HepG2 (cell line): ENCODE measurements at regions not wholly inside any gene's neighbourhood (a gene's known extent, or its start where the extent isn't known, plus 50 kb on each side); places are given as distances from the start of the nearest gene placed in this dataset.

Experiments used
- ATAC-seq: fragments of 200-7000 bp; cut with Tn5 transposase; 3 replicates; pipeline ENCODE4 v1.9.1; 2020; ENCODE audit warnings: mild to moderate bottlenecking, moderate library complexity
- BruUV-seq: library from RNA; stranded (reverse); fragments of 400-500 nt; replicated peaks from 2 replicates; lab custom pipeline; 2021; lab: Mats Ljungman, UMichigan
- CTCF ChIA-PET: fragments of 300-600 bp; formaldehyde crosslinking; extraction: SDS; loops from one replicate; lab custom pipeline; 2021; ENCODE audit warnings: low total read pairs, inconsistent platforms, low intra/inter-chr PET ratio; lab: Yijun Ruan, JAX
- POLR2A ChIA-PET: fragments of 350-600 bp; sonication (Branson Sonifier 250); formaldehyde crosslinking; loops from one replicate; lab custom pipeline; 2020; ENCODE audit warnings: antibody characterized with exemption, inconsistent platforms; lab: Yijun Ruan, JAX
- DNase-seq: peaks from one replicate; pipeline ENCODE4 v3.0.0-alpha.2; 2015; ENCODE audit warnings: low spot score
- FAIRE-seq: peaks from 3 replicates; lab custom pipeline; 2011; peaks lifted over from hg19 to GRCh38; lab: Jason Lieb, UNC
- H2AFZ ChIP-seq: one replicate; pipeline ENCODE4 v1.6.1; 2011; ENCODE audit warnings: low read length, inconsistent platforms
- H3K27ac ChIP-seq: fragments of 300-600 bp; 3 replicates; pipeline ENCODE4 v1.8.0; 2011; ENCODE audit warnings: mixed run types, mild to moderate bottlenecking, mixed read lengths, low read length, inconsistent platforms; ENCODE audit not compliant: insufficient read depth; ENCODE audit errors: extremely low read length
- H3K27me3 ChIP-seq, 2 experiments: fragments of 200-600 bp in 1 of 2; 2 replicates in 1 of 2; 3 replicates in 1 of 2; pipeline versions ENCODE4 v1.6.0 to v1.8.0; 2011; ENCODE audit warnings: low read length in 2 of 2, mild to moderate bottlenecking in 2 of 2, moderate library complexity in 2 of 2, inconsistent platforms in 1 of 2; ENCODE audit not compliant: insufficient read depth in 2 of 2, control insufficient read depth in 1 of 2
- H3K36me3 ChIP-seq, 2 experiments: fragments of 200-600 bp in 1 of 2; replicated peaks in 1 of 2; 2 replicates in 1 of 2; 3 replicates in 1 of 2; pipeline versions ENCODE4 v1.5.1 to v1.8.0; 2011; ENCODE audit warnings: low read length in 2 of 2, inconsistent platforms in 1 of 2; ENCODE audit not compliant: insufficient read depth in 2 of 2, control insufficient read depth in 1 of 2
- H3K4me1 ChIP-seq: 2 replicates; pipeline ENCODE4 v1.5.1; 2012; ENCODE audit warnings: low read length, inconsistent platforms; ENCODE audit not compliant: insufficient read depth
- H3K4me2 ChIP-seq: 2 replicates; pipeline ENCODE4 v1.6.0; 2011; ENCODE audit warnings: low read depth, low read length, inconsistent platforms
- H3K4me3 ChIP-seq, 3 experiments: fragments of 200-600 bp in 1 of 3; sonication (generic), shearing (Covaris generic) in 1 of 3; replicated peaks in 1 of 3; 2 replicates each; pipeline ENCODE4 v1.5.1; 2011 to 2016; ENCODE audit warnings: low read length in 3 of 3, inconsistent platforms in 2 of 3, low read depth in 2 of 3, mild to moderate bottlenecking in 2 of 3, control low read depth in 1 of 3, mixed read lengths in 1 of 3; ENCODE audit not compliant: insufficient read depth in 1 of 3
- H3K79me2 ChIP-seq: one replicate; pipeline ENCODE4 v1.6.1; 2011; ENCODE audit warnings: low read length, inconsistent platforms; ENCODE audit not compliant: insufficient read depth
- H3K9ac ChIP-seq: 2 replicates; pipeline ENCODE4 v1.6.0; 2011; ENCODE audit warnings: mild to moderate bottlenecking, low read depth, low read length, inconsistent platforms; ENCODE audit not compliant: insufficient read depth
- H3K9me3 ChIP-seq: 2 replicates; pipeline ENCODE4 v1.5.1; 2012; ENCODE audit warnings: mild to moderate bottlenecking, low read length
- H4K20me1 ChIP-seq: 2 replicates; pipeline ENCODE4 v1.6.0; 2011; ENCODE audit warnings: inconsistent platforms, mild to moderate bottlenecking, low read length, moderate library complexity; ENCODE audit not compliant: insufficient read depth
- DMAP1 ChIP-seq: IDR thresholded peaks from 2 replicates; pipeline ENCODE4 v1.6.1; 2016
- HNRNPUL1 ChIP-seq: fragments of 200-400 bp; formaldehyde crosslinking; IDR thresholded peaks from 2 replicates; pipeline ENCODE4 v1.6.1; 2017; ENCODE audit warnings: low read depth, mild to moderate bottlenecking, low read length, moderate library complexity
- IRX3 ChIP-seq: sonication (generic); formaldehyde crosslinking; IDR thresholded peaks from 2 replicates; pipeline ENCODE4 v1.8.1; 2023; ENCODE audit warnings: mild to moderate bottlenecking, low read depth, missing genetic modification reagents, borderline replicate concordance
- JUND ChIP-seq: sonication (generic); formaldehyde crosslinking; IDR thresholded peaks from 2 replicates; pipeline ENCODE4 v1.8.0; 2022; ENCODE audit warnings: mild to moderate bottlenecking, missing genetic modification reagents
- PCBP2 ChIP-seq: fragments of 200-400 bp; formaldehyde crosslinking; optimal IDR thresholded peaks from 2 replicates; pipeline ENCODE3; 2018; ENCODE audit warnings: low read length, low read depth; ENCODE audit not compliant: poor library complexity, severe bottlenecking
- RBFOX2 ChIP-seq: fragments of 200-400 bp; formaldehyde crosslinking; IDR thresholded peaks from 2 replicates; pipeline ENCODE4 v1.6.1; 2017; ENCODE audit warnings: low read depth, mild to moderate bottlenecking, low read length
- SP140L ChIP-seq: sonication (generic); formaldehyde crosslinking; IDR thresholded peaks from 2 replicates; pipeline ENCODE4 v1.4.0; 2020; ENCODE audit warnings: missing genetic modification reagents, borderline replicate concordance
- TEAD2 ChIP-seq: sonication (generic); formaldehyde crosslinking; IDR thresholded peaks from 2 replicates; pipeline ENCODE4 v1.9.0; 2021; ENCODE audit warnings: missing genetic modification reagents
- THYN1 ChIP-seq: sonication (generic); formaldehyde crosslinking; IDR thresholded peaks from 2 replicates; pipeline ENCODE4 v1.8.1; 2023; ENCODE audit warnings: low read depth, mild to moderate bottlenecking, moderate library complexity, missing genetic modification reagents, borderline replicate concordance
- ZNF343 ChIP-seq: sonication (generic); formaldehyde crosslinking; IDR thresholded peaks from 2 replicates; pipeline ENCODE4 v1.4.0; 2020; ENCODE audit warnings: mild to moderate bottlenecking, missing genetic modification reagents
- ZNF552 ChIP-seq: sonication (generic); formaldehyde crosslinking; IDR thresholded peaks from 2 replicates; pipeline ENCODE4 v1.9.0; 2022; ENCODE audit warnings: missing genetic modification reagents, mild to moderate bottlenecking, borderline replicate concordance
- ZNF577 ChIP-seq: sonication (generic); formaldehyde crosslinking; IDR thresholded peaks from 2 replicates; pipeline ENCODE4 v1.4.0; 2020; ENCODE audit warnings: mild to moderate bottlenecking, low read depth, missing genetic modification reagents, borderline replicate concordance
- WGBS: methylation state at CpG from one replicate; pipeline ENCODE4 v1.1.6; 2017; ENCODE audit warnings: low lambda C conversion rate; 5-methylcytosine and 5-hydroxymethylcytosine counted together
- in situ Hi-C: cut with HindIII; loops from 2 replicates; pipeline ENCODE4 v1.10.0; 2017; ENCODE audit warnings: low pct_unique_long_range_greater_than_20kb; ENCODE audit not compliant: extremely low pct_ligation_motif_present
- intact Hi-C: fragments of 100-400 bp; cut with micrococcal nuclease; formaldehyde crosslinking; loops from one replicate; pipeline ENCODE4 v1.10.0; 2022; ENCODE audit not compliant: unreplicated experiment
- TF ChIP-seq, protein P1 (sequence below): conservative IDR thresholded peaks from 2 replicates; pipeline ENCODE4 v1.6.1; 2018; ENCODE audit warnings: missing genetic modification reagents

DNA sequence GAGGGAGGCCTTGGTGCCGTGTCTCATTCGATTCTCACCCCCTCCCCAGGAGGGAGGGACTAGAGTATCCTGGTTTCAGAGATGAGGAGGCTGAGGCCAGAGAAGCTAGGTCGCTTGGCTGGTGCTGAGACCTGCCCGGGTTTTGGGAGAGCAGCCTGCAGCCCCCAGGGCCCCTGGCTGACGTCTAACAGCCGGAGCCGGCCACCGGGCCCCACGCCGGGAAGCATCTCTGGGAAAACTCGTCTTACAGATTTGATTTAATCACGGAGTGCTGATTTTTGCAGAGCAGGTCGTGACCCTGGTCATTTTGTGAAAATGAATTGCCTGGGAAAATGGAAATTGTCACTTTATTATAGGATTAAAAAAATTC, 97.5 kb downstream of the MICALL2 start:
- TF ChIP-seq THYN1 (CRISPR knock-in tag): no peak
- TF ChIP-seq JUND (CRISPR knock-in tag): no peak
- TF ChIP-seq TEAD2 (CRISPR knock-in tag): no peak
- no peak for TF ChIP-seq SP140L
- no peak for TF ChIP-seq HNRNPUL1
- TF ChIP-seq ZNF343 (CRISPR knock-in tag): no peak
- TF ChIP-seq ZNF552: no peak
- no peak for TF ChIP-seq DMAP1 (CRISPR knock-in tag)
- TF ChIP-seq PCBP2: no peak
- no peak for TF ChIP-seq RBFOX2
- no peak for TF ChIP-seq ZNF577 (CRISPR knock-in tag)
- TF ChIP-seq, protein P1, sequence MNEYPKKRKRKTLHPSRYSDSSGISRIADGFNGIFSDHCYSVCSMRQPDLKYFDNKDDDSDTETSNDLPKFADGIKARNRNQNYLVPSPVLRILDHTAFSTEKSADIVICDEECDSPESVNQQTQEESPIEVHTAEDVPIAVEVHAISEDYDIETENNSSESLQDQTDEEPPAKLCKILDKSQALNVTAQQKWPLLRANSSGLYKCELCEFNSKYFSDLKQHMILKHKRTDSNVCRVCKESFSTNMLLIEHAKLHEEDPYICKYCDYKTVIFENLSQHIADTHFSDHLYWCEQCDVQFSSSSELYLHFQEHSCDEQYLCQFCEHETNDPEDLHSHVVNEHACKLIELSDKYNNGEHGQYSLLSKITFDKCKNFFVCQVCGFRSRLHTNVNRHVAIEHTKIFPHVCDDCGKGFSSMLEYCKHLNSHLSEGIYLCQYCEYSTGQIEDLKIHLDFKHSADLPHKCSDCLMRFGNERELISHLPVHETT (CRISPR knock-in tag): no peak
- no peak for TF ChIP-seq IRX3
- TF ChIP-seq, all 625 proteins: peak for 0
- CTCF ChIA-PET: no interaction called here
- Histone ChIP-seq H3K27me3 (peaks cover 13 to 30% of the 10 kb centered on the region in 2 experiments; a peak in 4 of 5 replicates), H3K9ac (no peak overlapping the region), H4K20me1 (no peaks in the 10 kb centered on the region), H3K4me3 (no peak overlapping the region), H3K36me3 (no peaks in the 10 kb centered on the region), H3K4me2 (no peak overlapping the region), H3K79me2 (no peaks in the 10 kb centered on the region), H3K4me1 (no peaks in the 10 kb centered on the region), H3K9me3 (no peaks in the 10 kb centered on the region), H3K27ac (no peak overlapping the region), H2AFZ (no peak overlapping the region)
- FAIRE-seq (no peak), ATAC-seq (no peak), DNase-seq (no peak)
- intact Hi-C loops: no loop called here
- no TSS peak for BruUV-seq
- POLR2A ChIA-PET: no interaction called here
- 9% methylated on average over 9 of the region's 13 CpGs for WGBS
- in situ Hi-C loops: no loop called here
